Left lung (tissue), 4 donors: ENCODE measurements at regions not wholly inside any gene's neighbourhood (a gene's known extent, or its start where the extent isn't known, plus 50 kb on each side); places are given as distances from the start of the nearest gene placed in this dataset.
A peak's percentile ranks its signal among the peaks of the same experiment; 100 is the strongest.

Source experiments
- ATAC-seq: fragments of 200-7000 bp; cut with Tn5 transposase; one replicate; pipeline ENCODE4 v1.9.1; 2020; ENCODE audit warnings: moderate library complexity
- DNase-seq, 4 donors: peaks; one replicate each; pipeline ENCODE4 v3.0.0-alpha.2; 2013 to 2020
- H3K27ac ChIP-seq, 2 donors: fragments of 200-600 bp; sonication (generic) in 1 of 2; one replicate each; pipeline versions ENCODE4 v1.5.0 to v1.8.0; 2020 to 2021
- H3K27me3 ChIP-seq, 2 donors: fragments of 200-600 bp; sonication (generic) in 1 of 2; one replicate each; pipeline versions ENCODE4 v1.5.0 to v1.8.0; 2020 to 2021
- H3K36me3 ChIP-seq, 2 donors: fragments of 200-600 bp; sonication (generic) in 1 of 2; one replicate each; pipeline versions ENCODE4 v1.5.0 to v1.8.0; 2020 to 2021
- H3K4me1 ChIP-seq, 2 donors: fragments of 200-600 bp; one replicate each; pipeline ENCODE4 v1.8.0; 2021
- H3K4me3 ChIP-seq, 2 donors: fragments of 200-600 bp; sonication (generic) in 1 of 2; one replicate each; pipeline versions ENCODE4 v1.5.0 to v1.8.0; 2020 to 2021; ENCODE audit warnings: mild to moderate bottlenecking in 1 of 2
- H3K9me3 ChIP-seq, 2 donors: fragments of 200-600 bp; sonication (generic) in 1 of 2; one replicate each; pipeline versions ENCODE4 v1.5.0 to v1.8.0; 2020 to 2021
- CTCF ChIP-seq, 2 donors: fragments of 200-600 bp; sonication (generic) in 1 of 2; IDR thresholded peaks; one replicate each; pipeline versions ENCODE4 v1.5.0 to v1.8.0; 2021; ENCODE audit warnings: antibody characterized with exemption in 2 of 2
- intact Hi-C, 2 donors: fragments of 100-400 bp; cut with DNase I; formaldehyde crosslinking; loops; one replicate each; pipeline versions ENCODE4 v1.11.2 to v1.14.2; 2022
- donor health status: DM: no; HTN: yes; CAD: no.
- donor health status: DM: no; HTN: no; CAD: no.

DNA sequence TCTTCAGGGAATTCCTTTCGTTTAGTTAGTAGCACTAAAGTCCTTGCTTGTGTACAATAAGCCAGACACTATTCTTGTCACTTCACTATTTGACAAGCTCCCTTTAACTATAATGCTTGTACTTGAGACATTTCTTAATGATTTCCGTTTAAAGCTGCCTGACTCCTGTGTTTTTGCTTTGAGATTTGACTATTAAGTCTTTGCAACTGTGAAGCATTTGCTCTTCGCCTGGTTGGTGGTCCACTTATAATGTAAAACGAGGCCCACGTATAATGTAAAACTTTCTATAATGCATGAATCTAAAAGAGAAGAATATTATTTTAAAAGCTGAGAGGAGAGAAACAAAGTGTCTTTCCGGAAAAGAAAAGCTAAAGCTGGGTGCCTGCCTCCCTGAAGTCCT lies 204.1 kb upstream of the FAM47C start:
- Histone ChIP-seq H3K36me3 (no peaks in the 10 kb centered on the region), H3K9me3 (no peaks in the 10 kb centered on the region), H3K27ac (no peak overlapping the region), H3K4me1 (no peaks in the 10 kb centered on the region), H3K4me3 (no peak overlapping the region), H3K27me3 (no peaks in the 10 kb centered on the region)
- ATAC-seq, result no peak
- intact Hi-C loops, result no loop called here
- TF ChIP-seq CTCF (IDR thresholded peaks at IDR 0.05), result no peak
- no peak for DNase-seq

DNA sequence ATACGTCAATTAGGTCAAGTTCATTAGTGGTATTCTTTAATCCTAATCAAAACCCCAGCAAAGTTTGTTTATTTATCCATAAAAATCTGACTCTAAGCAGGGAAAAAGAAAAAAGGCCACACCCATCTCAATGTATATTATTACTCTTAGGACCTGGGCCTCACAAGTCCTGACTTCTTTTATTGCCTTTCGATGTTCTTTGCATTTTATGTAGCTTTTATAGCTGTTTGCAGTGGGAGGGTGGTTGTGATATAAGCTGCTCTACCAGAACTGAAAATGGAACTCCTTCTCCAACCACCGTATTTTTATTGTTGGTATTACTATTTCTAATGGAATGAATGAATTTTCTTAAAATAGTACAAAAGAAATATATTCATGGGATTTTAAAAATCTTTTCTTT lies 163.3 kb upstream of the FAM47C start:
- H3K36me3 ChIP-seq, result no peaks in the 10 kb centered on the region
- ATAC-seq, result no peak
- H3K9me3 ChIP-seq, result no peaks in the 10 kb centered on the region
- H3K4me1 ChIP-seq, result no peaks in the 10 kb centered on the region
- no peaks in the 10 kb centered on the region for H3K27me3 ChIP-seq
- DNase-seq, result no peak
- intact Hi-C loops, result no loop called here
- TF ChIP-seq CTCF (IDR thresholded peaks at IDR 0.05), result no peak
- H3K27ac ChIP-seq, result no peak overlapping the region
- H3K4me3 ChIP-seq, result no peak overlapping the region

GRCh38 chrX:36847496-36847895 lies 160.7 kb upstream of the FAM47C start:
- Histone ChIP-seq H3K4me3 (no peak overlapping the region), H3K27ac (no peak overlapping the region), H3K4me1 (no peaks in the 10 kb centered on the region), H3K27me3 (no peaks in the 10 kb centered on the region), H3K9me3 (no peaks in the 10 kb centered on the region), H3K36me3 (no peaks in the 10 kb centered on the region)
- TF ChIP-seq CTCF (IDR thresholded peaks at IDR 0.05), result no peak
- DNase-seq (peak in 1 of 4 donors; percentile 32), ATAC-seq (no peak)
- intact Hi-C loops, result no loop called here

DNA sequence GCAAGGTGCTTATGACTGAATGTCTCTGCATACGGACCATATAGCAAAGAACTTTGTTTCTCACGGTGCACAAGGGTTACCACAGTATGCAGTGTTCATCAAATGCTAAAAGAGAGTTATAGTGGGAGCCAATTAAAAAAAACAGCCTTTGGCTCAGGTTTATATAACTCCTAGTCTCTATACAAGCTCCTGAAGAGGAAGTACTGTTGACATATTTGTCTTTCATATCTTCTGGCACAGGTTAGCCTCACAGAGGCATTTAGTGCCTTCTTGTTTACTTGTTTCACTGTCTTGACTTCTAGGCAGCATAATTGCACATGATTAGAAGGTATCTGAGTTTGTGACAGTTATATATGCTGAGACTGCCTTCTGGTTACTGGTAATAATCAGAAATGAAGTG lies 158.8 kb upstream of the FAM47C start:
- intact Hi-C loops, result no loop called here
- ATAC-seq (no peak), DNase-seq (no peak)
- Histone ChIP-seq H3K36me3 (no peaks in the 10 kb centered on the region), H3K9me3 (no peaks in the 10 kb centered on the region), H3K27ac (no peak overlapping the region), H3K4me3 (no peak overlapping the region), H3K27me3 (no peaks in the 10 kb centered on the region), H3K4me1 (no peaks in the 10 kb centered on the region)
- no peak for TF ChIP-seq CTCF (IDR thresholded peaks at IDR 0.05)

DNA sequence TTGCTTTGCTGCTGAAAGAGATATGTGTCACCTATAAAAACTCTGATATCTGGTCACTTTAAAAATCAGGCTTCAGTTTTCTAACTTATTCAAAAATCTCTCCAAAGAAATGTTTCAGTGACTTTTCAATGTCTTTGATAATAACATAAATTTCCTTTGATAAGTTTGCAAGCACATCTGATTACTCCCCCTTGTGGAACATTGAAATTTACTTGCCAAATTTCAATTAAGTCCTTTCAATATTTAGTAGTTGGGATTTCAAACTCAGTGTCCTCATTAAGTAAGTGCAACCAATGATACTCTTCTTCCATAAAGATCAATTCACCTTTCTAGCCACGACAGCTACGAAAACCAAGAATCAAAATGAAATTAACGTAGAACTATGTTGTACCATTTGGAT lies 151.3 kb upstream of the FAM47C start:
- Histone ChIP-seq H3K4me3 (no peak overlapping the region), H3K27me3 (no peaks in the 10 kb centered on the region), H3K9me3 (no peaks in the 10 kb centered on the region), H3K4me1 (no peaks in the 10 kb centered on the region), H3K36me3 (no peaks in the 10 kb centered on the region), H3K27ac (no peak overlapping the region)
- intact Hi-C loops, result no loop called here
- TF ChIP-seq CTCF (IDR thresholded peaks at IDR 0.05), result no peak
- ATAC-seq (no peak), DNase-seq (no peak)
